Retinal pigment epithelial cell (primary cell): ENCODE measurements at regions not wholly inside any gene's neighbourhood (a gene's known extent, or its start where the extent isn't known, plus 50 kb on each side); places are given as distances from the start of the nearest gene placed in this dataset.

Experiments used
- DNase-seq: peaks from one replicate; pipeline ENCODE4 v3.0.0-alpha.2; 2010; ENCODE audit warnings: low read depth
- H3K4me3 ChIP-seq: 2 replicates; pipeline ENCODE4 v1.5.1; 2011; ENCODE audit warnings: mild to moderate bottlenecking, low read length, control low read depth, moderate library complexity
- TF ChIP-seq, protein P1 (sequence below): conservative IDR thresholded peaks from 2 replicates; pipeline ENCODE4 v1.5.1; 2011; ENCODE audit warnings: low read depth, low read length, control low read depth, inconsistent platforms

DNA sequence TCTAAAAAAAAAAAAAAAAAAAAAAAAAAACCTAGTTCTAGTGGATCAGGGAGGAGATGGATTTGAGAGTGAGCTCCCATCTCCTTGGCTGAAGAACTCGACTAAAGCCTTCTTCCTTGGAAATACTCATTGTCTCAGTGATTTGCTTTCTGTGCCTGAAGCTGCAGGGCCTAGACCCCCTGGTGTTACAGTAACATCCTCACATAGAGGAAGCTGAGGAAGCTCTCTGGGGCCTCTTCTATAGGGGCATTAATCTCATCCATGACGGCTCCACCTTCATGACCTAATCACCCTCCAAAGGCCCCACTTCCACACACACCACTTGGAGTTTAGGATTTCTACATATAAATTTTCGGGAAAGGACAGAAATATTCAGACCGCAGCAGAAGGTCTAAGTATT is 95.9 kb upstream of the ETS2 start:
- DNase-seq: no peak
- no peak overlapping the region for H3K4me3 ChIP-seq
- TF ChIP-seq, protein P1, sequence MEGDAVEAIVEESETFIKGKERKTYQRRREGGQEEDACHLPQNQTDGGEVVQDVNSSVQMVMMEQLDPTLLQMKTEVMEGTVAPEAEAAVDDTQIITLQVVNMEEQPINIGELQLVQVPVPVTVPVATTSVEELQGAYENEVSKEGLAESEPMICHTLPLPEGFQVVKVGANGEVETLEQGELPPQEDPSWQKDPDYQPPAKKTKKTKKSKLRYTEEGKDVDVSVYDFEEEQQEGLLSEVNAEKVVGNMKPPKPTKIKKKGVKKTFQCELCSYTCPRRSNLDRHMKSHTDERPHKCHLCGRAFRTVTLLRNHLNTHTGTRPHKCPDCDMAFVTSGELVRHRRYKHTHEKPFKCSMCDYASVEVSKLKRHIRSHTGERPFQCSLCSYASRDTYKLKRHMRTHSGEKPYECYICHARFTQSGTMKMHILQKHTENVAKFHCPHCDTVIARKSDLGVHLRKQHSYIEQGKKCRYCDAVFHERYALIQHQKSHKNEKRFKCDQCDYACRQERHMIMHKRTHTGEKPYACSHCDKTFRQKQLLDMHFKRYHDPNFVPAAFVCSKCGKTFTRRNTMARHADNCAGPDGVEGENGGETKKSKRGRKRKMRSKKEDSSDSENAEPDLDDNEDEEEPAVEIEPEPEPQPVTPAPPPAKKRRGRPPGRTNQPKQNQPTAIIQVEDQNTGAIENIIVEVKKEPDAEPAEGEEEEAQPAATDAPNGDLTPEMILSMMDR: no peak

DNA sequence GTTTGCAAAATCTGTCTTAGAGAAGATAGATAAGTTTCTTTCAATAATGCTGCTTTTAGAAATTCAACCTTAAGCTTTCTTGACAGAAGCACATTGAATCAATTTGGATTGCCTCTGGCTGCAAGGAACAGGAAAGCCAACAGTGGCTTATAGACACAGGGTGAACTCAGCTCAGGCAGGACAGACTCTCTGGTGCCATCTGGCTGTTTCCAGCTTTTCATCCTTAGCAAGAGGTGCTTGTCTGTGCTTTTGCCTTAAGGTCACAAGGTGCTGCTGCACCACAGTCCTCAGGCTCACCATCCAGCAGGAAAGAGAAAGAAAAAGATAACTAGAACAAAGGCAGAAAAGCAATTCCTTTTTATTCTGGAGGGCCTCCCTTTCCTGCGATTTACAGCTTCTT is 93.7 kb upstream of the ETS2 start:
- H3K4me3 ChIP-seq: no peak overlapping the region
- TF ChIP-seq, protein P1: peak; percentile 63
- DNase-seq: no peak

DNA sequence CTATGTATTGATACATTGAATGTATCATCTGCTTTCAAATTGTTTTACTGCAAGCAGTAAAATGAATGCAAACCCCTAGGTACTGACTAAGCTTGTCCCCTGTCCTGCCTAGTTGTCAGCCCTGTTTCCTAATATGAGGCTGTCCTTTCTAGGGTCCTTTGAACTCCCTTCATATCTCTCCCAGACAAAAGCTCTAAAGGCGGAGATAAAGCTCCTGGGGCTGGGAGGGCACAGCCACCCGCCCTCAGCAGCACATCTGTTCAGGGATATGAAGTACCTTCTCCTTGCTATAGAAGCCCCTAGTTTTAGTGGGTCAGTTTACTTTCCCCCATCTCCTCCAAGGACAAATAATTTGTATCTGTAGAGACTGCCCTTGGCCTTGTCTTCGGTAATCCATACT is 93.1 kb upstream of the ETS2 start:
- DNase-seq: no peak
- TF ChIP-seq, protein P1: no peak
- H3K4me3 ChIP-seq: no peak overlapping the region

DNA sequence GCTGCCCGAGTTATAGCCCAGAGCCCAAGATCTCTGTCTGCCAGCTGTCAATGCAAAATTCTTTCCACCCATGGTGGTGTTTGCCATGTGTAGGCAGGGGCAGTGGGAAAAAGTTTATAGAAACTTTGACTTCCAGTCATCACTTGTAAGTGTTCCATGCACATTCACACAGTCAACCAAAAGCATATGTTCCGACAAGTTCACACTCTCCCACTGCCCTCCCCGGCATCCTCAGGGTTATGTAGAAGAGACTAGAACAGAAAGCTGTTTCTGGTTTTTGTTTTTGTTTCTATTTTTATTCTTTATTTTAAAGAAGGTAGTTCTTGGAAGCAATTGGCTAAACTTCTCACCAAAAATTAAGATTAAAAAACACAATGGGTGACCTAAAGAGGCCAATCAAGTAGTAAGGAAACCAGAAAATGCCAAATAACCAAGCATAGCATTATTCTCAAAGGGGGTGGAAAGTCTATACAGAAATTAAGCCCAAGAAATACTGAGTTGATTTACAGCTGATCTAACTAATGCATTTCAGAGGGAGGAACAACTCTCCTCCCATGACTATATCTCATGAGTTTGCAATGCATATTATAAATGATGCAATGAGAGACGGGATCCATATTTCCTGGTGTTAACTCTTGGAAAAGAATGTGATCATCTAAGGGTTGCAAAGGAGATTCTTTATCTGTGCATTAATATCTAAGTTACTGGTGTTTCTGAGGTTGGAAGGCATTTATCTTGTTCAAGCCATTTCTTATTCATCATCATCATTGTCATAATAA is 91.5 kb upstream of the ETS2 start:
- TF ChIP-seq, protein P1: no peak
- H3K4me3 ChIP-seq: no peak overlapping the region
- DNase-seq: no peak

DNA sequence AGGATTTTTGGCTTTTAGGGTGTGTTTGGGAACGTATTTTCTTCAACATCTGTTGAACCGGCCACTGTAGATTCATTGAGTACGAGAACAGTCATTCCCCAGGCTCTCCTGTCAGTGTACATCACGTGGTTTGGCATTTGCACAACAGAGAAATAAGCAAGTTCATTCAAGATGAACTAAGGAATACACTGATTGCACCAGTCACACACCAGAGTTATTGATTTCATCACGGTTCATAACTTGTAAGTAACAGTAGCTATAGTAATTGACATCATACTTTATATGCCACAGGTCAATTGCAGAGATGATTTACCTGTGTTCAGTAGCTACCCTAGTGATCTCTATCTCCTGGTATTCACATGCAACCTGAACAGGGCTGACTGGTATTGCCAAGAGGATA is 90.7 kb upstream of the ETS2 start:
- TF ChIP-seq, protein P1: no peak
- no peak for DNase-seq
- no peak overlapping the region for H3K4me3 ChIP-seq

DNA sequence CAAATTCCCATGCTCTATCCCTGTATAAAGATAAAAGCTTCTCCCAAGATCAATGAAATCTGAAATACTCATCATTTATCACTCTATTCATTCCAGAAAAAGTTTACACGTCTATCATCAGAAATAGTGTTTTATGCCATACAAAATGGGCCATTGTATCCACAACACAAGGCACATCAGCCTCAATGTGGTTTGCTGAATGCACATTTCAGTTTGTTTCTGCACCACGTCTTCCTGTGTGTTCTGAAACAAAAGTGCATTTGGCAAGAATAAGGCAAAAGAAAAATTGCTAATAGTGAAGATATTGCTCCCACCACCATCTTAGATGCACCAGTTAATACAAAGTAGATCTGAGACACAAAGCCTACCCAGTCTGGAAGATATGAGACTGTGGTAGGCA is 89.6 kb upstream of the ETS2 start:
- DNase-seq: no peak
- TF ChIP-seq, protein P1: no peak
- H3K4me3 ChIP-seq: no peak overlapping the region

DNA sequence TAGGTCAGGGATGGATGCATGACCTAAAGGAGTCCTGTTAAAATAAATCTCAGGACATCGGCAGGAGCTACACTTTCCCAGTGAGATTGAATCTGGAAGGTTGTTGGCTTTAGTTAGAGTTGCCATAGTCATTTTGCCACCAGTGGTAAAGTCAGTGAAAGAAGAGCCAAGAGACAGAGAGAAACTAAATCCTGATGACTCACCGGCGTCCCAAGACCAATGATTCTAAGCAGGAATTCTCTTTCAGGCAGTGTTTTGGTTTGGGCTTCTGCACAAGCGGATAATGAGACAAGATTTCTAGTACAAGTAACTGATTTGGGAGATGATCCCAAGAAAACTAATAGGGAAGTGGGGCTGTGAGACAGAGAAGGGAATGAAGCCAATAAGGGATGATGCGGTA is 88.8 kb upstream of the ETS2 start:
- H3K4me3 ChIP-seq: no peak overlapping the region
- DNase-seq: no peak
- TF ChIP-seq, protein P1: no peak
